NB4 (cell line): ENCODE measurements at regions not wholly inside any gene's neighbourhood (a gene's known extent, or its start where the extent isn't known, plus 50 kb on each side); places are given as distances from the start of the nearest gene placed in this dataset.

Source experiments
- DNase-seq: peaks from one replicate; pipeline ENCODE4 v3.0.0; 2010; ENCODE audit warnings: low read depth
- H3K4me3 ChIP-seq: one replicate; pipeline ENCODE4 v1.5.1; 2011; ENCODE audit warnings: mild to moderate bottlenecking, low read depth, low read length, moderate library complexity
- MAX ChIP-seq: IDR thresholded peaks from 2 replicates; pipeline ENCODE4 v1.6.1; 2011; ENCODE audit warnings: low read depth, low read length
- MYC ChIP-seq: IDR thresholded peaks from 2 replicates; pipeline ENCODE4 v1.6.1; 2011; ENCODE audit warnings: low read depth, low read length
- POLR2A ChIP-seq: IDR thresholded peaks from 2 replicates; pipeline ENCODE4 v1.6.1; 2011; ENCODE audit warnings: mild to moderate bottlenecking; ENCODE audit not compliant: insufficient read length; ENCODE audit errors: extremely low read depth
- TF ChIP-seq, protein P1 (sequence below): IDR thresholded peaks from one replicate; pipeline ENCODE4 v1.5.1; 2012; ENCODE audit warnings: low read depth, low read length

DNA sequence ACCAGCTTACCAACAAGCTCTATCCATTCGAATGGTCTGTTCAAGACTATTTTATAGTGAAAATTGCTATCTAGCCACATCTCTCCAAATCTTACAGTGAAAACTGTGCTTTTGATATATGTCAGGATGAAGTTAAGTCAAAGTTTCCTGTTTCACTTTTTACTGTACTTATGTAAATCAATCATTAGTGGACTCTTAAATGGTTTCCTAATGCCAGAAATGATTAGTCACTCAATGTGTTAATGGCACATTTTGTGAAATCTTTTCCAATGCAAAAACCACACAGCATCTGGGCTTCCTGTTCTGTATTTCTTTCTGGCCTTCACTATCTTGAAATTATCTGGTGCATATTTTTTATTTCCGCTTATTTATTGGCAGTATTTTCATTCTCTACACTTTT lies 87.3 kb upstream of the STEAP1B start:
- TF ChIP-seq, protein P1, sequence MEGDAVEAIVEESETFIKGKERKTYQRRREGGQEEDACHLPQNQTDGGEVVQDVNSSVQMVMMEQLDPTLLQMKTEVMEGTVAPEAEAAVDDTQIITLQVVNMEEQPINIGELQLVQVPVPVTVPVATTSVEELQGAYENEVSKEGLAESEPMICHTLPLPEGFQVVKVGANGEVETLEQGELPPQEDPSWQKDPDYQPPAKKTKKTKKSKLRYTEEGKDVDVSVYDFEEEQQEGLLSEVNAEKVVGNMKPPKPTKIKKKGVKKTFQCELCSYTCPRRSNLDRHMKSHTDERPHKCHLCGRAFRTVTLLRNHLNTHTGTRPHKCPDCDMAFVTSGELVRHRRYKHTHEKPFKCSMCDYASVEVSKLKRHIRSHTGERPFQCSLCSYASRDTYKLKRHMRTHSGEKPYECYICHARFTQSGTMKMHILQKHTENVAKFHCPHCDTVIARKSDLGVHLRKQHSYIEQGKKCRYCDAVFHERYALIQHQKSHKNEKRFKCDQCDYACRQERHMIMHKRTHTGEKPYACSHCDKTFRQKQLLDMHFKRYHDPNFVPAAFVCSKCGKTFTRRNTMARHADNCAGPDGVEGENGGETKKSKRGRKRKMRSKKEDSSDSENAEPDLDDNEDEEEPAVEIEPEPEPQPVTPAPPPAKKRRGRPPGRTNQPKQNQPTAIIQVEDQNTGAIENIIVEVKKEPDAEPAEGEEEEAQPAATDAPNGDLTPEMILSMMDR, result no peak
- TF ChIP-seq MAX (no peak), MYC (no peak), POLR2A (no peak)
- no peak overlapping the region for H3K4me3 ChIP-seq
- peak; percentile 53 for DNase-seq

DNA sequence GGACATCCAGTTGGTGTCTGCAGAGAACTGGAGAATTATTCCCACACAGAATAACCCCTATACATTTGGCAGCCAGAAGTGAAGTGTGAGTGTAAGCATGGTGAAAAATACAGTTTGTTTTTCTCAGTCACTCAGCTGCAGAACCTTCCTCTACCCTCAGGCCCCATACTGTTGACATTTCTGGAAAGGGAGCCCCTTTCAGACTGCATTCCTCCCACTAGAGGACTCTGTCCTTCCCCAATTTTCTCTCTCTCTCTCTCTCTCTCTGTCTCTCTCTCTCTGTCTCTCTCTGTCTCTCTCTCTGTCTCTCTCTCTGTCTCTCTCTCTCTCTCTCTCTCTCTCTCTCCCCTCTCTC lies 86.8 kb upstream of the STEAP1B start:
- TF ChIP-seq POLR2A (no peak), MAX (no peak), MYC (no peak)
- TF ChIP-seq, protein P1, result no peak
- DNase-seq, result no peak
- H3K4me3 ChIP-seq, result no peak overlapping the region

DNA sequence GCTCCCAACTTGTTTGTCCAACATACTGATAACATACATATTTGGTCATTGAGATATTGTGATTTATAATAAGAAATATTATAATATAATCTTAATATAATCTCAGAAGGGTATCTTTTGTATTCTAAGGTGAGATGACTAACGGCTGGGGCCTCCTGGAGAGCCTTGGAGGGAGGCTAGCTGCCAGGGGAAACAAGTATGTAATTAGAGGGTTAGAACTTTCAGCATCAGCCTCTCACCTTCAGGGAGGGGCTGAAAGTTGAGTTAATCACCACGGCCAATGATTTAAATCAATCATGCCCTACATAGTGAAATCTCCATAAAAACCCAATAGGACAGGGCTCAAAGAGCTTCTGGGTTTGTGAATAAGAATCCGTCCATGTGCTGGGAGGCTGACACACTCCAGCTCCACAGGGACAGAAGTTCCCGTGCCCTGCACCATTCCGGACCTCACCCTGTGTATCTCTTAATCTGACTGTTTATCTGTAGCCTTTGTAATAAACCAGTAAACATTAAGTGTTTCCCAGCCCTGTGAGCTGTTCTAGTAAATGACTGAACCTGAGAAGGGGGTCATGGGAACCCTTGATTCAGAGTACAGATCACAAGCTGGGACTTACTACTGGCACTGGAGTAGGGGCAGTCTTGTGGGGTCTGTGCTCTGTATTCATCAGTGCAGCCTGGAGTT lies 86.3 kb upstream of the STEAP1B start:
- H3K4me3 ChIP-seq, result no peak overlapping the region
- TF ChIP-seq MYC (no peak), MAX (no peak), POLR2A (no peak)
- TF ChIP-seq, protein P1, result no peak
- DNase-seq, result no peak

DNA sequence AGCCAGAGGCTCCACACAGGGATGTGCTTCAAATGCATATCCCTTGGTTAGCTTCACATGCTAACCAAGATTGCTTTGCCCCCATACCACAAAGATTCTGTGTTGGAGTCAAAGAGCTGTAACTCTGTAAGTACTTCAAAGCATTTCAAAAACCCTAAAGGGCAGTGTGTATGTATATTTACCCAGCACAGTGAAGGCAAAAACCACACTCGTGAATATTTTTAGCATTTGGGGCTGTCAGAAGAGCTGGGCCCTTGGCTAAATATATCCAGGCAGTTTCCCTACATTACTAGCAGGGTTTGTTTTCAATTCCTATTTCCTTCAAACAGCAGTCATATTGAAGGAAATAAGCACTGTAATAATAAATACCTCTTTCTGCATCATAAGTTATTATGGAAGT lies 84.2 kb upstream of the STEAP1B start:
- no peak for DNase-seq
- TF ChIP-seq MAX, result no peak
- no peak for TF ChIP-seq POLR2A
- no peak for TF ChIP-seq MYC
- H3K4me3 ChIP-seq, result no peak overlapping the region

- H3K4me3 ChIP-seq, result no peak overlapping the region
- TF ChIP-seq MAX, result no peak
- DNase-seq, result no peak
These were observed 83.1 kb upstream of the STEAP1B start for GRCh38 chr7:22582863-22583622.

GRCh38 chr7:22581099-22581498 lies 81.1 kb upstream of the STEAP1B start:
- peak; percentile 84 for DNase-seq
- no peak overlapping the region for H3K4me3 ChIP-seq
- TF ChIP-seq, protein P1, result no peak
- TF ChIP-seq MYC (no peak), POLR2A (no peak), MAX (0 out of 2 replicates have a peak, but pooled peaks have one; percentile 32)
